ENCODE measurements at regions not wholly inside any gene's neighbourhood (a gene's known extent, or its start where the extent isn't known, plus 50 kb on each side); places are given as distances from the start of the nearest gene placed in this dataset.

GRCh38 chr9:102521097-102521755 lies 473.9 kb upstream of the CYLC2 start:
- TF ChIP-seq REST (IDR thresholded peaks at IDR 0.05; ENCODE audit: low read depth) (no peak), RAD21 (IDR thresholded peaks at IDR 0.05; ENCODE audit: low read depth) (no peak), MAX (IDR thresholded peaks at IDR 0.05) (no peak), EP300 (IDR thresholded peaks at IDR 0.05; ENCODE audit: borderline replicate concordance) (no peak), TAF1 (IDR thresholded peaks at IDR 0.05; ENCODE audit: low read depth) (no peak), FOXM1 (IDR thresholded peaks at IDR 0.05; ENCODE audit: borderline replicate concordance, low read depth) (no peak), ZBTB7A (IDR thresholded peaks at IDR 0.05; ENCODE audit: low read depth) (no peak), NFIC (IDR thresholded peaks at IDR 0.05) (no peak), CEBPB (IDR thresholded peaks at IDR 0.05) (no peak), CREB1 (IDR thresholded peaks at IDR 0.05; ENCODE audit: low read depth) (no peak), TCF12 (IDR thresholded peaks at IDR 0.05; ENCODE audit: low read depth) (no peak), YY1 (IDR thresholded peaks at IDR 0.05; ENCODE audit: low read depth) (no peak)

All from Ishikawa (cell line).